ENCODE measurements at regions not wholly inside any gene's neighbourhood (a gene's known extent, or its start where the extent isn't known, plus 50 kb on each side); places are given as distances from the start of the nearest gene placed in this dataset.

DNA sequence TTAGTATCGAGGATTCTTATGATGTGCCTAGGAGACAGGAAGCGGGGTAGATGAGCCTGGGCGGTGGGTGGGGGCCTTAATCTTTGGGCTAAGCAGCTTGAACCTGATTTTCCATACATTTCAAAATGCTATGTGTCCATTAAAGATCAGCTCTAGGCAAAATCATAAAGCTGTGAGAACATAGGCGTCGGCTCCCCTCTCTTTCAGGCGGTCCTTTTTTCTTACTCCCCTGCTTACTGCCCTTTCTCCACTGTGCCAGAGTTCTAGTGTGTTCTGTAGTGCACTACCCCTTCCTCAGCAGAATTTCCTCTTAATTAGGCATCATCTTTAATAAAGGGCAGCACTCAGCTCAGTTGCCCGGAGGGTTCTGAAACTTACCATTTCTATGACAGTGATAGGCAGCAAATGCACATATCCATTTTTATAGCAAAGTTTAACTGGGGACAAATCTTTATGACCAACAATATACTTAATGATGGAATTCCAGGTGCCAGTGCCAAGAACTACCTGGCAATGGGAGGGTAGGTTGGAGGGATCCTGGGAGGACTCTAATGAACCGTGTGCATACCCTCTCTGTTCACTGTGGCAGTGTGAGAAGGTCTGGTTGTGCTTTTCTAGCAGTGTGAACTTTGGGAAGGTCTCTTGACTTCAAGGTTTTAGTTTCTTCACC lies 404.5 kb upstream of the TPM1 start:
- TF ChIP-seq, protein P1, sequence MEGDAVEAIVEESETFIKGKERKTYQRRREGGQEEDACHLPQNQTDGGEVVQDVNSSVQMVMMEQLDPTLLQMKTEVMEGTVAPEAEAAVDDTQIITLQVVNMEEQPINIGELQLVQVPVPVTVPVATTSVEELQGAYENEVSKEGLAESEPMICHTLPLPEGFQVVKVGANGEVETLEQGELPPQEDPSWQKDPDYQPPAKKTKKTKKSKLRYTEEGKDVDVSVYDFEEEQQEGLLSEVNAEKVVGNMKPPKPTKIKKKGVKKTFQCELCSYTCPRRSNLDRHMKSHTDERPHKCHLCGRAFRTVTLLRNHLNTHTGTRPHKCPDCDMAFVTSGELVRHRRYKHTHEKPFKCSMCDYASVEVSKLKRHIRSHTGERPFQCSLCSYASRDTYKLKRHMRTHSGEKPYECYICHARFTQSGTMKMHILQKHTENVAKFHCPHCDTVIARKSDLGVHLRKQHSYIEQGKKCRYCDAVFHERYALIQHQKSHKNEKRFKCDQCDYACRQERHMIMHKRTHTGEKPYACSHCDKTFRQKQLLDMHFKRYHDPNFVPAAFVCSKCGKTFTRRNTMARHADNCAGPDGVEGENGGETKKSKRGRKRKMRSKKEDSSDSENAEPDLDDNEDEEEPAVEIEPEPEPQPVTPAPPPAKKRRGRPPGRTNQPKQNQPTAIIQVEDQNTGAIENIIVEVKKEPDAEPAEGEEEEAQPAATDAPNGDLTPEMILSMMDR (conservative IDR thresholded peaks at IDR 0.05) = no peak
- no peak for TF ChIP-seq EZH2 (IDR thresholded peaks at IDR 0.05; ENCODE audit: low read depth)
